Panc1 (cell line): ENCODE measurements at regions not wholly inside any gene's neighbourhood (a gene's known extent, or its start where the extent isn't known, plus 50 kb on each side); places are given as distances from the start of the nearest gene placed in this dataset.

ENCODE experiments used
- ATAC-seq: fragments of 200-7000 bp; cut with Tn5 transposase; 2 replicates; pipeline ENCODE4 v1.9.1; 2020; ENCODE audit warnings: mild to moderate bottlenecking, moderate library complexity
- BruUV-seq: library from RNA; stranded (reverse); fragments of 400-500 nt; replicated peaks from 2 replicates; lab custom pipeline; 2021; lab: Mats Ljungman, UMichigan
- CTCF ChIA-PET: fragments of 300-600 bp; sonication (Branson Sonifier 250); formaldehyde crosslinking; loops from one replicate; lab custom pipeline; 2022; ENCODE audit warnings: antibody characterized with exemption; lab: Charles Lee
- POLR2A ChIA-PET: fragments of 300-600 bp; sonication (Branson Sonifier 250); formaldehyde crosslinking; loops from one replicate; lab custom pipeline; 2022; ENCODE audit warnings: antibody characterized with exemption; lab: Charles Lee
- DNase-seq: peaks from one replicate; pipeline ENCODE4 v3.0.0-alpha.2; 2010; ENCODE audit warnings: low read depth, low spot score
- H3K27ac ChIP-seq: 2 replicates; pipeline ENCODE4 v1.5.1; 2011; ENCODE audit warnings: mild to moderate bottlenecking, low read length, inconsistent platforms
- H3K27me3 ChIP-seq: fragments of 200-500 bp; sonication (Bioruptor generic); 2 replicates; pipeline ENCODE4 v1.6.0; 2014; ENCODE audit warnings: low read length, inconsistent platforms; ENCODE audit not compliant: control insufficient read depth, insufficient read depth
- H3K36me3 ChIP-seq: fragments of 200-500 bp; sonication (Bioruptor generic); 2 replicates; pipeline ENCODE4 v1.5.1; 2014; ENCODE audit warnings: inconsistent platforms, mild to moderate bottlenecking, low read length, moderate library complexity; ENCODE audit not compliant: control insufficient read depth, insufficient read depth
- H3K4me1 ChIP-seq: 2 replicates; pipeline ENCODE4 v1.5.1; 2011; ENCODE audit warnings: inconsistent platforms, mild to moderate bottlenecking, low read length, moderate library complexity; ENCODE audit not compliant: control insufficient read depth, insufficient read depth
- H3K4me3 ChIP-seq, 2 experiments: 2 replicates each; pipeline ENCODE4 v1.5.1; 2011 to 2012; ENCODE audit warnings: low read depth in 2 of 2, low read length in 2 of 2, mild to moderate bottlenecking in 2 of 2, inconsistent platforms in 1 of 2, moderate library complexity in 1 of 2
- H3K9me3 ChIP-seq: fragments of 200-500 bp; sonication (Bioruptor generic); 2 replicates; pipeline ENCODE4 v1.5.1; 2014; ENCODE audit warnings: low read depth, mild to moderate bottlenecking, inconsistent platforms, low read length, moderate library complexity; ENCODE audit not compliant: control insufficient read depth, insufficient read depth
- POLR2AphosphoS5 ChIP-seq: IDR thresholded peaks from 2 replicates; pipeline ENCODE4 v1.6.1; 2012; ENCODE audit warnings: mild to moderate bottlenecking, low read depth, low read length, moderate library complexity
- SIN3A ChIP-seq: IDR thresholded peaks from 2 replicates; pipeline ENCODE4 v1.6.1; 2012; ENCODE audit warnings: low read depth, mild to moderate bottlenecking, low read length, moderate library complexity, borderline replicate concordance; ENCODE audit not compliant: insufficient read depth
- TCF7L2 ChIP-seq: IDR thresholded peaks from 2 replicates; pipeline ENCODE4 v1.6.1; 2011; ENCODE audit warnings: mild to moderate bottlenecking, low read depth, low read length, inconsistent platforms
- in situ Hi-C: cut with HindIII; loops from 2 replicates; pipeline ENCODE4 v1.10.0; 2016; ENCODE audit warnings: low sequenced_read_pairs, low pct_unique_long_range_greater_than_20kb
- intact Hi-C: fragments of 100-400 bp; cut with micrococcal nuclease; formaldehyde crosslinking; loops from one replicate; pipeline ENCODE4 v1.10.0; 2022; ENCODE audit not compliant: unreplicated experiment
- TF ChIP-seq, protein P1 (sequence below), 2 experiments: IDR thresholded peaks; 2 replicates each; pipeline ENCODE4 v1.6.1; 2011 to 2012; ENCODE audit warnings: low read depth in 2 of 2, control low read depth in 1 of 2, low read length in 1 of 2, mild to moderate bottlenecking in 1 of 2, moderate library complexity in 1 of 2; ENCODE audit not compliant: insufficient read depth in 1 of 2
- TF ChIP-seq, protein P2 (sequence below): fragments of 450-650 bp; IDR thresholded peaks from 2 replicates; pipeline ENCODE4 v1.5.1; 2017; ENCODE audit warnings: mild to moderate bottlenecking

- ChIA-PET POLR2A (no interaction called here), CTCF (no interaction called here)
- in situ Hi-C loops, result no loop called here
- H3K27me3 ChIP-seq, result no peaks in the 10 kb centered on the region
- BruUV-seq, result no TSS peak
- H3K9me3 ChIP-seq, result no peaks in the 10 kb centered on the region
- no peaks in the 10 kb centered on the region for H3K36me3 ChIP-seq
- TF ChIP-seq SIN3A, result no peak
- TF ChIP-seq, protein P1, sequence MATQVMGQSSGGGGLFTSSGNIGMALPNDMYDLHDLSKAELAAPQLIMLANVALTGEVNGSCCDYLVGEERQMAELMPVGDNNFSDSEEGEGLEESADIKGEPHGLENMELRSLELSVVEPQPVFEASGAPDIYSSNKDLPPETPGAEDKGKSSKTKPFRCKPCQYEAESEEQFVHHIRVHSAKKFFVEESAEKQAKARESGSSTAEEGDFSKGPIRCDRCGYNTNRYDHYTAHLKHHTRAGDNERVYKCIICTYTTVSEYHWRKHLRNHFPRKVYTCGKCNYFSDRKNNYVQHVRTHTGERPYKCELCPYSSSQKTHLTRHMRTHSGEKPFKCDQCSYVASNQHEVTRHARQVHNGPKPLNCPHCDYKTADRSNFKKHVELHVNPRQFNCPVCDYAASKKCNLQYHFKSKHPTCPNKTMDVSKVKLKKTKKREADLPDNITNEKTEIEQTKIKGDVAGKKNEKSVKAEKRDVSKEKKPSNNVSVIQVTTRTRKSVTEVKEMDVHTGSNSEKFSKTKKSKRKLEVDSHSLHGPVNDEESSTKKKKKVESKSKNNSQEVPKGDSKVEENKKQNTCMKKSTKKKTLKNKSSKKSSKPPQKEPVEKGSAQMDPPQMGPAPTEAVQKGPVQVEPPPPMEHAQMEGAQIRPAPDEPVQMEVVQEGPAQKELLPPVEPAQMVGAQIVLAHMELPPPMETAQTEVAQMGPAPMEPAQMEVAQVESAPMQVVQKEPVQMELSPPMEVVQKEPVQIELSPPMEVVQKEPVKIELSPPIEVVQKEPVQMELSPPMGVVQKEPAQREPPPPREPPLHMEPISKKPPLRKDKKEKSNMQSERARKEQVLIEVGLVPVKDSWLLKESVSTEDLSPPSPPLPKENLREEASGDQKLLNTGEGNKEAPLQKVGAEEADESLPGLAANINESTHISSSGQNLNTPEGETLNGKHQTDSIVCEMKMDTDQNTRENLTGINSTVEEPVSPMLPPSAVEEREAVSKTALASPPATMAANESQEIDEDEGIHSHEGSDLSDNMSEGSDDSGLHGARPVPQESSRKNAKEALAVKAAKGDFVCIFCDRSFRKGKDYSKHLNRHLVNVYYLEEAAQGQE (IDR thresholded peaks at IDR 0.05; ENCODE audit: insufficient read depth in 1 of 2, low read depth in 2 of 2, low read length in 1 of 2), result no peak
- TF ChIP-seq POLR2AphosphoS5, result no peak
- no peak for TF ChIP-seq TCF7L2
- TF ChIP-seq, protein P2, sequence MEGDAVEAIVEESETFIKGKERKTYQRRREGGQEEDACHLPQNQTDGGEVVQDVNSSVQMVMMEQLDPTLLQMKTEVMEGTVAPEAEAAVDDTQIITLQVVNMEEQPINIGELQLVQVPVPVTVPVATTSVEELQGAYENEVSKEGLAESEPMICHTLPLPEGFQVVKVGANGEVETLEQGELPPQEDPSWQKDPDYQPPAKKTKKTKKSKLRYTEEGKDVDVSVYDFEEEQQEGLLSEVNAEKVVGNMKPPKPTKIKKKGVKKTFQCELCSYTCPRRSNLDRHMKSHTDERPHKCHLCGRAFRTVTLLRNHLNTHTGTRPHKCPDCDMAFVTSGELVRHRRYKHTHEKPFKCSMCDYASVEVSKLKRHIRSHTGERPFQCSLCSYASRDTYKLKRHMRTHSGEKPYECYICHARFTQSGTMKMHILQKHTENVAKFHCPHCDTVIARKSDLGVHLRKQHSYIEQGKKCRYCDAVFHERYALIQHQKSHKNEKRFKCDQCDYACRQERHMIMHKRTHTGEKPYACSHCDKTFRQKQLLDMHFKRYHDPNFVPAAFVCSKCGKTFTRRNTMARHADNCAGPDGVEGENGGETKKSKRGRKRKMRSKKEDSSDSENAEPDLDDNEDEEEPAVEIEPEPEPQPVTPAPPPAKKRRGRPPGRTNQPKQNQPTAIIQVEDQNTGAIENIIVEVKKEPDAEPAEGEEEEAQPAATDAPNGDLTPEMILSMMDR, result no peak
- intact Hi-C loops, result no loop called here
- ATAC-seq, result no peak
- DNase-seq, result no peak
- no peak overlapping the region for H3K27ac ChIP-seq
- H3K4me3 ChIP-seq, result no peak overlapping the region
- H3K4me1 ChIP-seq, result no peaks in the 10 kb centered on the region
Measured at GRCh38 chr1:194807530-194808220, 1621.3 kb upstream of the B3GALT2 start.

- DNase-seq (no peak), ATAC-seq (no peak)
- BruUV-seq, result no TSS peak
- Histone ChIP-seq H3K4me1 (no peaks in the 10 kb centered on the region), H3K36me3 (no peaks in the 10 kb centered on the region), H3K9me3 (no peaks in the 10 kb centered on the region), H3K27me3 (no peaks in the 10 kb centered on the region), H3K27ac (no peak overlapping the region), H3K4me3 (no peak overlapping the region)
- intact Hi-C loops (no loop called here), in situ Hi-C loops (no loop called here)
- ChIA-PET CTCF (no interaction called here), POLR2A (no interaction called here)
- TF ChIP-seq, protein P2, result no peak
- no peak for TF ChIP-seq TCF7L2
- no peak for TF ChIP-seq SIN3A
- TF ChIP-seq, protein P1 (IDR thresholded peaks at IDR 0.05; ENCODE audit: insufficient read depth in 1 of 2, low read depth in 2 of 2, low read length in 1 of 2), result no peak
- no peak for TF ChIP-seq POLR2AphosphoS5
Measured at GRCh38 chr1:194802572-194802971, 1616.2 kb upstream of the B3GALT2 start.
